Lower leg skin (tissue), 3 donors: ENCODE measurements at regions not wholly inside any gene's neighbourhood (a gene's known extent, or its start where the extent isn't known, plus 50 kb on each side); places are given as distances from the start of the nearest gene placed in this dataset.

Experiments used
- POLR2A ChIP-seq, 2 donors: fragments of 450-650 bp; IDR thresholded peaks; one replicate each; pipeline ENCODE4 v1.6.1; 2016 to 2017; ENCODE audit warnings: antibody characterized with exemption in 2 of 2, mild to moderate bottlenecking in 1 of 2, moderate library complexity in 1 of 2
- TF ChIP-seq, protein P1 (sequence below), 3 donors: fragments of 450-650 bp; IDR thresholded peaks; one replicate each; pipeline ENCODE4 v1.5.1; 2016; ENCODE audit warnings: antibody characterized with exemption in 3 of 3, mild to moderate bottlenecking in 3 of 3, moderate library complexity in 2 of 3

DNA sequence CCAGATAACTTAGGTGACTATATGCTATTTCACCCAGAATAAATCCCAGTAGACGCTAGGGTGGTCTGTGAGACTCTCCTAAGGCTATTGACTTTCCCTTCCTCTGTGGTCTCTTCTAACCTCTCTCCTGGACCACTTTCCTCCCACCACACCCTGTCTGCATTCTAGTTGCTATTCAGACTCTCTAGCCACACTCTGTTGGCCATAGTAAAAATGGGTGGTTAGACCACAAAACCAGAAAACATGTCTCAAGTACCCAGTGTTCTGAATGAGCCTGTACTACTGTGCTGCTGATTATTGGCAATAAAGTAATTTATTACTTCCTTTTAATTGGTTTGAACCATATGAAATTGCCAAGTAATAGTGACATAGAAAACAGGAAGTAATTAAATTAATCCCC, 240.8 kb downstream of the KIF20B start:
- no peak for TF ChIP-seq POLR2A (IDR thresholded peaks at IDR 0.05)
- TF ChIP-seq, protein P1, sequence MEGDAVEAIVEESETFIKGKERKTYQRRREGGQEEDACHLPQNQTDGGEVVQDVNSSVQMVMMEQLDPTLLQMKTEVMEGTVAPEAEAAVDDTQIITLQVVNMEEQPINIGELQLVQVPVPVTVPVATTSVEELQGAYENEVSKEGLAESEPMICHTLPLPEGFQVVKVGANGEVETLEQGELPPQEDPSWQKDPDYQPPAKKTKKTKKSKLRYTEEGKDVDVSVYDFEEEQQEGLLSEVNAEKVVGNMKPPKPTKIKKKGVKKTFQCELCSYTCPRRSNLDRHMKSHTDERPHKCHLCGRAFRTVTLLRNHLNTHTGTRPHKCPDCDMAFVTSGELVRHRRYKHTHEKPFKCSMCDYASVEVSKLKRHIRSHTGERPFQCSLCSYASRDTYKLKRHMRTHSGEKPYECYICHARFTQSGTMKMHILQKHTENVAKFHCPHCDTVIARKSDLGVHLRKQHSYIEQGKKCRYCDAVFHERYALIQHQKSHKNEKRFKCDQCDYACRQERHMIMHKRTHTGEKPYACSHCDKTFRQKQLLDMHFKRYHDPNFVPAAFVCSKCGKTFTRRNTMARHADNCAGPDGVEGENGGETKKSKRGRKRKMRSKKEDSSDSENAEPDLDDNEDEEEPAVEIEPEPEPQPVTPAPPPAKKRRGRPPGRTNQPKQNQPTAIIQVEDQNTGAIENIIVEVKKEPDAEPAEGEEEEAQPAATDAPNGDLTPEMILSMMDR (IDR thresholded peaks at IDR 0.05) = no peak
